ENCODE measurements at regions not wholly inside any gene's neighbourhood (a gene's known extent, or its start where the extent isn't known, plus 50 kb on each side); places are given as distances from the start of the nearest gene placed in this dataset.

DNA sequence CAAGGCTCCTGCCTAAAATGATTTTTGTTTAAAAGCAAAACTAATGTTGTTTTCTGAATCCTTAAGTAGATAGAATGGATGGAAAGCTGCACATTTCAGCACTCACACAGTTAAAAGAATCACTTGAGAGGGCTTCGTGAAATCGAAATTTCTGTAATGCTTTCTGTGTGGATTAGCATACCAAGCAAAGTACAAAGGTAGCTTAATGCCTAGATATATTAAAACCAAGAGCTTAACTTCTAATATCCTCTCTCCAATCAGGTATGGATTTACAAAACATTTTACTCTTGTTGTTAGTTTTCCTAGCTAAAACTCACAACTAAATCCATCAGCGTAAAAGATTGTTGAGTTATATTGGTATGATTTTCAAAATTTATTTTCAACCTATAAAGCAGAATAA is 378.8 kb upstream of the PRMT6 start:
- no TSS peak for BruUV-seq (replicated peaks)
- H3K4me3 ChIP-seq (ENCODE audit: low read depth in 2 of 2, low read length in 2 of 2) = no peak overlapping the region
- no peak overlapping the region for H3K27ac ChIP-seq (ENCODE audit: low read length)
- in situ Hi-C loops (cut with HindIII; ENCODE audit: low pct_unique_long_range_greater_than_20kb, low sequenced_read_pairs) (no loop called here), intact Hi-C loops (cut with micrococcal nuclease; ENCODE audit: unreplicated experiment) (no loop called here)
- no peaks in the 10 kb centered on the region for H3K27me3 ChIP-seq (ENCODE audit: control insufficient read depth, insufficient read depth, low read length)
- H3K36me3 ChIP-seq (ENCODE audit: control insufficient read depth, insufficient read depth, low read length) = no peaks in the 10 kb centered on the region
- no peak for ATAC-seq
- TF ChIP-seq TCF7L2 (IDR thresholded peaks at IDR 0.05; ENCODE audit: low read depth, low read length) (no peak), SIN3A (IDR thresholded peaks at IDR 0.05; ENCODE audit: borderline replicate concordance, insufficient read depth, low read depth, low read length) (no peak), POLR2AphosphoS5 (IDR thresholded peaks at IDR 0.05; ENCODE audit: low read depth, low read length) (no peak)
- TF ChIP-seq, protein P1, sequence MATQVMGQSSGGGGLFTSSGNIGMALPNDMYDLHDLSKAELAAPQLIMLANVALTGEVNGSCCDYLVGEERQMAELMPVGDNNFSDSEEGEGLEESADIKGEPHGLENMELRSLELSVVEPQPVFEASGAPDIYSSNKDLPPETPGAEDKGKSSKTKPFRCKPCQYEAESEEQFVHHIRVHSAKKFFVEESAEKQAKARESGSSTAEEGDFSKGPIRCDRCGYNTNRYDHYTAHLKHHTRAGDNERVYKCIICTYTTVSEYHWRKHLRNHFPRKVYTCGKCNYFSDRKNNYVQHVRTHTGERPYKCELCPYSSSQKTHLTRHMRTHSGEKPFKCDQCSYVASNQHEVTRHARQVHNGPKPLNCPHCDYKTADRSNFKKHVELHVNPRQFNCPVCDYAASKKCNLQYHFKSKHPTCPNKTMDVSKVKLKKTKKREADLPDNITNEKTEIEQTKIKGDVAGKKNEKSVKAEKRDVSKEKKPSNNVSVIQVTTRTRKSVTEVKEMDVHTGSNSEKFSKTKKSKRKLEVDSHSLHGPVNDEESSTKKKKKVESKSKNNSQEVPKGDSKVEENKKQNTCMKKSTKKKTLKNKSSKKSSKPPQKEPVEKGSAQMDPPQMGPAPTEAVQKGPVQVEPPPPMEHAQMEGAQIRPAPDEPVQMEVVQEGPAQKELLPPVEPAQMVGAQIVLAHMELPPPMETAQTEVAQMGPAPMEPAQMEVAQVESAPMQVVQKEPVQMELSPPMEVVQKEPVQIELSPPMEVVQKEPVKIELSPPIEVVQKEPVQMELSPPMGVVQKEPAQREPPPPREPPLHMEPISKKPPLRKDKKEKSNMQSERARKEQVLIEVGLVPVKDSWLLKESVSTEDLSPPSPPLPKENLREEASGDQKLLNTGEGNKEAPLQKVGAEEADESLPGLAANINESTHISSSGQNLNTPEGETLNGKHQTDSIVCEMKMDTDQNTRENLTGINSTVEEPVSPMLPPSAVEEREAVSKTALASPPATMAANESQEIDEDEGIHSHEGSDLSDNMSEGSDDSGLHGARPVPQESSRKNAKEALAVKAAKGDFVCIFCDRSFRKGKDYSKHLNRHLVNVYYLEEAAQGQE (IDR thresholded peaks at IDR 0.05; ENCODE audit: insufficient read depth in 1 of 2, low read depth in 2 of 2, low read length in 1 of 2) = no peak
- TF ChIP-seq, protein P2, sequence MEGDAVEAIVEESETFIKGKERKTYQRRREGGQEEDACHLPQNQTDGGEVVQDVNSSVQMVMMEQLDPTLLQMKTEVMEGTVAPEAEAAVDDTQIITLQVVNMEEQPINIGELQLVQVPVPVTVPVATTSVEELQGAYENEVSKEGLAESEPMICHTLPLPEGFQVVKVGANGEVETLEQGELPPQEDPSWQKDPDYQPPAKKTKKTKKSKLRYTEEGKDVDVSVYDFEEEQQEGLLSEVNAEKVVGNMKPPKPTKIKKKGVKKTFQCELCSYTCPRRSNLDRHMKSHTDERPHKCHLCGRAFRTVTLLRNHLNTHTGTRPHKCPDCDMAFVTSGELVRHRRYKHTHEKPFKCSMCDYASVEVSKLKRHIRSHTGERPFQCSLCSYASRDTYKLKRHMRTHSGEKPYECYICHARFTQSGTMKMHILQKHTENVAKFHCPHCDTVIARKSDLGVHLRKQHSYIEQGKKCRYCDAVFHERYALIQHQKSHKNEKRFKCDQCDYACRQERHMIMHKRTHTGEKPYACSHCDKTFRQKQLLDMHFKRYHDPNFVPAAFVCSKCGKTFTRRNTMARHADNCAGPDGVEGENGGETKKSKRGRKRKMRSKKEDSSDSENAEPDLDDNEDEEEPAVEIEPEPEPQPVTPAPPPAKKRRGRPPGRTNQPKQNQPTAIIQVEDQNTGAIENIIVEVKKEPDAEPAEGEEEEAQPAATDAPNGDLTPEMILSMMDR (IDR thresholded peaks at IDR 0.05) = no peak
- DNase-seq (ENCODE audit: low read depth, low spot score) = no peak
- no peaks in the 10 kb centered on the region for H3K9me3 ChIP-seq (ENCODE audit: control insufficient read depth, insufficient read depth, low read depth, low read length)
- H3K4me1 ChIP-seq (ENCODE audit: control insufficient read depth, insufficient read depth, low read length) = no peaks in the 10 kb centered on the region
- CTCF ChIA-PET = no interaction called here
- POLR2A ChIA-PET = no interaction called here

DNA sequence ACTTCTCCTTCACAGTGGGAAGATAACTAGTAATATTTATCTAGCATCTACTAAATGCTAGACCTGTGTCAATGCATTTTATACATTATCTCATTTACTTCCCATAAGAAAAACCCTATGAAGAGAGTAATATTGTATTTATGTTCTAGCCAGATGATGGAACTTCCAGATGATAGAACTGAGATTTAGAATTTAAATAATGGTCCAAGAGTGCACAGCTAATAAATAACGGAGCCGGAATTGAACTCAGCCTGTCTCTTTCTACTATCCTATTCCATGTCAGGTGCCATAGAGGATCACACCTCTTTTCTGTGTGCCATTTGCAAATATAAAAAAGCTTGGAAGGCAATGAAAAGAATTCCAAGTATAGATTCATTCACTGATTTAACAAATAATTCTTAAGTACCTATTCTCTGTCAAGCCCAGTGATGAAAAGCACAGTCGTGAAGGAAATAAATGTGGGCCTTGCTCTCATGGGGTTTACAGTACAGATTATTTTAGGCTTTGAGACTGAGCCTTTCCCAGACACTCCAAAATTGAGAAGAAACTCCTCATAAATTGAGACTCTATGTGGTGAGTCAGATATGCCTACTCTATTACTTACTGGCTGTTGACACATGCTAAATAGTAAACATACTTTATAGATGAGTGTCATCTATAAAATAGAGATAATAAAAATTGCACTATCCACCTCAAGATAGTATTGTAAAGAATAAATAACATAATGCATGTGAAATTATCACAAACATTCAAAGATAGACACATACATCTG is 378.0 kb upstream of the PRMT6 start:
- H3K27me3 ChIP-seq (ENCODE audit: control insufficient read depth, insufficient read depth, low read length) = no peaks in the 10 kb centered on the region
- H3K4me1 ChIP-seq (ENCODE audit: control insufficient read depth, insufficient read depth, low read length) = no peaks in the 10 kb centered on the region
- ATAC-seq (no peak), DNase-seq (ENCODE audit: low read depth, low spot score) (no peak)
- no peaks in the 10 kb centered on the region for H3K36me3 ChIP-seq (ENCODE audit: control insufficient read depth, insufficient read depth, low read length)
- in situ Hi-C loops (cut with HindIII; ENCODE audit: low pct_unique_long_range_greater_than_20kb, low sequenced_read_pairs) = no loop called here
- TF ChIP-seq TCF7L2 (IDR thresholded peaks at IDR 0.05; ENCODE audit: low read depth, low read length) (no peak), SIN3A (IDR thresholded peaks at IDR 0.05; ENCODE audit: borderline replicate concordance, insufficient read depth, low read depth, low read length) (no peak), POLR2AphosphoS5 (IDR thresholded peaks at IDR 0.05; ENCODE audit: low read depth, low read length) (no peak)
- TF ChIP-seq, protein P2 (IDR thresholded peaks at IDR 0.05) = no peak
- TF ChIP-seq, protein P1 (IDR thresholded peaks at IDR 0.05; ENCODE audit: insufficient read depth in 1 of 2, low read depth in 2 of 2, low read length in 1 of 2) = no peak
- CTCF ChIA-PET = no interaction called here
- BruUV-seq (replicated peaks) = no TSS peak
- intact Hi-C loops (cut with micrococcal nuclease; ENCODE audit: unreplicated experiment) = no loop called here
- H3K9me3 ChIP-seq (ENCODE audit: control insufficient read depth, insufficient read depth, low read depth, low read length) = no peaks in the 10 kb centered on the region
- no peak overlapping the region for H3K4me3 ChIP-seq (ENCODE audit: low read depth in 2 of 2, low read length in 2 of 2)
- POLR2A ChIA-PET = no interaction called here
- no peak overlapping the region for H3K27ac ChIP-seq (ENCODE audit: low read length)

All from Panc1 (cell line).